Stimulated activated CD4-positive, alpha-beta T cell treated with anti-CD3 and anti-CD28 coated beads, Interleukin-1b, Interleukin-23, amount 100 ng/mL, for 4 hours (primary cell): ENCODE measurements at regions not wholly inside any gene's neighbourhood (a gene's known extent, or its start where the extent isn't known, plus 50 kb on each side); places are given as distances from the start of the nearest gene placed in this dataset.

Source experiments
- DNase-seq, 2 donors: peaks; one replicate each; pipeline ENCODE4 v3.0.0-alpha.2; 2020; ENCODE audit warnings: low read depth in 2 of 2

GRCh38 chr15:85307687-85308045 is 72.7 kb upstream of the AKAP13 start:
- no peak for DNase-seq

GRCh38 chr15:85311647-85312046 is 68.8 kb upstream of the AKAP13 start:
- no peak for DNase-seq

GRCh38 chr15:85312486-85312885 is 67.9 kb upstream of the AKAP13 start:
- no peak for DNase-seq

- no peak for DNase-seq
Measured at GRCh38 chr15:85312929-85313331, 67.5 kb upstream of the AKAP13 start.

GRCh38 chr15:85313339-85313738 is 67.1 kb upstream of the AKAP13 start:
- DNase-seq, result no peak

- no peak for DNase-seq
Measured at GRCh38 chr15:85314146-85314545, 66.3 kb upstream of the AKAP13 start.

GRCh38 chr15:85314633-85315032 is 65.8 kb upstream of the AKAP13 start:
- DNase-seq, result no peak

GRCh38 chr15:85316244-85316934 is 64.0 kb upstream of the AKAP13 start:
- no peak for DNase-seq

- DNase-seq, result no peak
Measured at GRCh38 chr15:85318048-85318731, 62.2 kb upstream of the AKAP13 start.

- DNase-seq, result no peak
Measured at GRCh38 chr15:85318732-85319076, 61.7 kb upstream of the AKAP13 start.

- no peak for DNase-seq
Measured at GRCh38 chr15:85324202-85324601, 56.2 kb upstream of the AKAP13 start.

GRCh38 chr15:85325834-85326233 is 54.6 kb upstream of the AKAP13 start:
- DNase-seq, result no peak

GRCh38 chr15:85326291-85326690 is 54.1 kb upstream of the AKAP13 start:
- no peak for DNase-seq

GRCh38 chr15:85327820-85328219 is 52.6 kb upstream of the AKAP13 start:
- no peak for DNase-seq

- peak in 1 of 2 donors; percentile 18 for DNase-seq
Measured at GRCh38 chr15:85329561-85330422, 50.6 kb upstream of the AKAP13 start.
